GM12864 (cell line): ENCODE measurements at regions not wholly inside any gene's neighbourhood (a gene's known extent, or its start where the extent isn't known, plus 50 kb on each side); places are given as distances from the start of the nearest gene placed in this dataset.

Experiments
- DNase-seq: peaks from one replicate; pipeline ENCODE4 v3.0.0-alpha.2; 2011; ENCODE audit warnings: low read depth
- H3K4me3 ChIP-seq: 2 replicates; pipeline ENCODE4 v1.5.1; 2011; ENCODE audit warnings: mild to moderate bottlenecking, low read depth, low read length, control low read depth
- CTCF ChIP-seq: IDR thresholded peaks from 2 replicates; pipeline ENCODE4 v1.5.1; 2011; ENCODE audit warnings: low read depth, mild to moderate bottlenecking, moderate library complexity, low read length, control low read depth, inconsistent platforms; ENCODE audit errors: missing control alignments

- no peak for DNase-seq
- no peak for TF ChIP-seq CTCF
- H3K4me3 ChIP-seq, result no peak overlapping the region
Measured at GRCh38 chr10:62746951-62747729, 57.4 kb upstream of the ADO start.

GRCh38 chr10:62748386-62748785 is 56.1 kb upstream of the ADO start:
- no peak for DNase-seq
- TF ChIP-seq CTCF, result no peak
- H3K4me3 ChIP-seq, result no peak overlapping the region

GRCh38 chr10:62749093-62749683 is 55.3 kb upstream of the ADO start:
- TF ChIP-seq CTCF, result no peak
- DNase-seq, result no peak
- H3K4me3 ChIP-seq, result no peak overlapping the region
